GM18502 (cell line): ENCODE measurements at regions not wholly inside any gene's neighbourhood (a gene's known extent, or its start where the extent isn't known, plus 50 kb on each side); places are given as distances from the start of the nearest gene placed in this dataset.
"Not testable (repeated sequence)": the region's sequence is repeated elsewhere in the genome, so short reads cannot be mapped to it uniquely, and the experiment has no call there.

Experiments used
- ATAC-seq: cut with Tn5 transposase; IDR thresholded peaks from one replicate; pipeline ENCODE4 v1.9.1; 2021; ENCODE audit warnings: mild to moderate bottlenecking; ENCODE audit not compliant: unreplicated experiment, poor library complexity

DNA sequence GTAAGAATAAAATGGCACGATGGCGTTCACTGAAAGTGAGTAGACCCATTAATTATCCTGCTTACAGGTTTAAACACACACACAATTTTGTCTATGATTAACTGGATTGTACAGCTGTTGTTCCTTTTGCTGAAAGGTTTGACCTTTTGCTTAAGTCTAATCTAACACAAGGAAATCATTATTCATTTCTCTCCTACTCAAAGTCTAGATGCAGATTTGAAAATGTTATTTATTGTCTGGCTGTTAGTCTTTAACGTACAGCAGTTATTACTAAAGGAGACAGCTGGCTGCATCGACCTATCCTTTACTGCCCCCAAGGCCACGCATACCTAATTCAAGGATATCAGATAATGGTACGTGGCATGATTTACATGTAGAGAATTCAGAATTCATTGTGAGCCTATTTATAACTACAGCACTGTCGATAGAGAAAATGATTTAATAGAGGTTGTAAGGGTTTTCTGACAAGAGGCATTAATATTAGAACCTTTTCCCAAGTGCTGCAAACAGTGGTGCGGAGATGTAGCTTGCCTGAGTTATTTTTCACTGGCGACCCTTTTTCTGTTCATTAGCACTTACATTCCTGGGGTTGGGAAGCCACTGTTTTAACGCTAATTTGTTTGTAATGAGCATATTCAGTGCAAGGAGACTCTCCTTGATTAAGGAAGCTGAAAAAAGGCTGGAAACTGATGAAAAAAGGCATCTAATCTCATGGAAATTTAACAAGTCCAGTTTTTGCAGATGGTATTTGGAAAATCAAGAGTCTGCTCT, 368.4 kb upstream of the GRAMD2B start:
- no peak for ATAC-seq

- ATAC-seq, result no peak
These were observed 367.9 kb upstream of the GRAMD2B start for GRCh38 chr5:126055348-126055729.

GRCh38 chr5:126056352-126056751, 366.9 kb upstream of the GRAMD2B start:
- no peak for ATAC-seq

- no peak for ATAC-seq
These were observed 366.2 kb upstream of the GRAMD2B start for GRCh38 chr5:126056851-126057622.

DNA sequence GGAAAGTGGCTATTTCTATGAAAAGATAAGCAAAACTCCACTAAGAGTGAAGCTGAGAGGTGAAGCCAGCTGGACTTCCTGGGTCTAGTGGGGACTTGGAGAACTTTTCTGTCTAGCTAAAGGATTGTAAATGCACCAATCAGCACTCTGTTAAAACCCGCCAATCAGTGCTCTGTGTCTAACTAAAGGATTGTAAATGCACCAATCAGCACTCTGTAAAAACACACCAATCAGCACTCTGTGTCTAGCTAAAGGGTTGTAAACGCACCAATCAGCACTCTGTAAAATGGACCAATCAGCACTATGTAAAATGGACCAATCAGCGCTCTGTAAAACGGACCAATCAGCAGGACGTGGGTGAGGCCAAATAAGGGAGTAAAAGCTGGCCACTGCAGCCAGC, 364.8 kb upstream of the GRAMD2B start:
- not testable (repeated sequence) for ATAC-seq

- no peak for ATAC-seq
These were observed 360.6 kb upstream of the GRAMD2B start for GRCh38 chr5:126062398-126063221.

GRCh38 chr5:126065061-126065460, 358.1 kb upstream of the GRAMD2B start:
- no peak for ATAC-seq

DNA sequence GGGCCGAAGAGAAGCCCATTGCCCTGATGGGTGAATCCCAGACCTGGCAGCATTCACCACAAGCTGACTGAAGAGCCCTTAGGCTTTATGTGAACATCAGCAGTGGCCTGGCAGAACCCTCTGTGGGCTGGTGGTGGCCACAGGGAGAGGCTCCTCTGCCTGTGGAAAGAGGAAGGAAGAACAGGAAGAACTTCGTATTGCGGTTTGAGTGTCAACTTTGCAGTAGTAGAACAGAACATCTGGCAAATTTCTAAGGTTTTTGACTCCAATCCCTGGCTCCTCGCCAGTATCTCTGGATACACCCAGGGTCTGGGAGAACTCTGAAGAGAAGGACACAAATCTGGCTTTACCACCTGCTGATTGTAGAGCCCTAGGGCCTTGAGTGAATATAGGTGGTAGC, 356.4 kb upstream of the GRAMD2B start:
- ATAC-seq, result no peak

DNA sequence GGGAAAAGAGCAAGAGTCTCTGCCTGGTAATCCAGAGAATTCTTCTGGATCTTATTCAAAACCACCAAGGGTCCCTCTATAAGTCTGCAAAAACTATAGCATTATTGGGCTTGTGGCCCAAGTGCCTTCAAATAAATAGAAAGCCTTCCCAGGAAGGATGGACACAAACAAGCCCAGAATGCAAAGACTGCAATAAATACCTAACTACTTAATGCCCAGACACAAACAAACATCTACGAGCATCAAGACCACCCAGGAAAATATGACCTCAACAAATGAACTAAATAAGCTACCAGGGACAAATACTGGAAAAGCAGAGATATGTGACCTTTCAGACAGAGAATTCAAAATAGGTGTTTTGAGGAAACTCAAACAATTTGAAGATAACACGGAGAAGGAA, 355.8 kb upstream of the GRAMD2B start:
- ATAC-seq, result no peak

- ATAC-seq, result no peak
These were observed 353.9 kb upstream of the GRAMD2B start for GRCh38 chr5:126069329-126069728.

GRCh38 chr5:126070481-126070880, 352.7 kb upstream of the GRAMD2B start:
- ATAC-seq, result no peak

- ATAC-seq, result no peak
These were observed 348.7 kb upstream of the GRAMD2B start for GRCh38 chr5:126074538-126074937.

DNA sequence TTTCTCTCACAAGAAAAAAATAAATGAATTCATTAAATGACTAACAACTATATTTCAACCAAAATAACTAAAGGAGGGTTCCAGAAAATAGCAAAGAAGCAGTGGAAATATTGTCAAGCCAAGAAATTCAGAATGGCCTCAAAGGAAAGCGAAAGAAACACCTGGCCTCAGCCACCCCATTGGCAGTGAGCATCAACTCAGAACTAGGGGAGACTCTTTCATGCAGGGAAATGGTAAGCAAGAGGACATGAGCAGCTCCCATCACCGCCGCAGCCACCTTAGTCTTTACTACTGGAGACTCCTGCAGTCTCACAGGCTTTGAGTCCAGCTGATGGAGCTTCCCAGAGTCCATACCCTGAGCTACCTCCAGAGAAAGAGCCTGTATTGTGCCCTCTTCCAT, 343.9 kb upstream of the GRAMD2B start:
- ATAC-seq, result no peak

DNA sequence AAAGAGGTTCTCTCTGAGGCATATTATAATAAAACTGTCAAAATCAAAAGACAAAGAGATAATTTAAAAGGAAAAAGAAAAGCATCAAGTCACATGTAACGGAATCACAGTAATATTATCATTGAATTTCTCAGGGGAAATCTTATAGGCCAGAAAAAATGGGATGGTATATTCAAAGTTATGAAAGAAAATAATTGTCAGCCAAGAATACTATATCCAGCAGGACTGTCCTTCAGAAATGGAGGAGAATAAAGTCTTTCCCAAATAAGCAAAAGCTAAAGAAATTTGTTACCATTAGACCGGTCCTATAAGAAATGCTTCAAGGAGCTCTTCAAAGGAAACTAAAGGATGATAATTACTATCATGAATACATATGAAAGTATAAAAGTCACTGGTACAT, 342.0 kb upstream of the GRAMD2B start:
- no peak for ATAC-seq

DNA sequence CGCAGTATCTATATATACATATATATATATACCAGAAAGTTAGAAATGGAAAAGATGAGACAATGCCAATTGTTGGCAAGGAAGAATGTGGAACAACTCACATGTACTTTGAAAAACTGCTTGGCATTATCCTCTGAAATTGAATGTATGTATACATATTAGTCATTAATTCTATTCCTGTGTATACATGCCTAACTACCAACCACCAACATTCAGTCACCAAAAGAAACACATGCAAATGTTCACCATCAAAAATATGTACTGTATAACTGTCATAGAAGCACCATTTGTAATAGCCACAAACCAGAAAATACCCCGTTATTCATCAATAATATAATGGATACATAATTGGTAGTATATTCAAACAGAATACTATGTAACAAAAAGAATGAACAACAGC, 330.2 kb upstream of the GRAMD2B start:
- no peak for ATAC-seq

GRCh38 chr5:126093718-126094117, 329.5 kb upstream of the GRAMD2B start:
- ATAC-seq, result no peak

DNA sequence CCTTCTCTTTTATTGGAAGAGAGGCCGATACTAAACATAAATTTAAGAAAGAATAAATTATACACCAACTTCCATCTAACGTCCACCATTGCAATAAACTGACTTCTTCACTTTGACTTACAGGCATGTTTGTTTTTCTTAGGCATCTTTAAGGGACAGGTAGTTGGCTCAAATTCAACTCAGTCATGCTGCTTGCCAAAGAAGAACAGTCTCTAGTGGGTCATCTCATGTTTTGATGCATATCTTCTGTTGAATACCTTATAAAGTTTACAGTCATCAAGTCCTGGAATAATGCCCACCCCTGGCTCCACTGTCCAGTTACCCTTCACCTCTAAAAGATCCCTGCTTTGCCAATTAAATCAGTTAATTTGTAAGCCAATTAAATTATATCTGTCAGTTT, 328.2 kb upstream of the GRAMD2B start:
- ATAC-seq, result no peak

- no peak for ATAC-seq
These were observed 326.7 kb upstream of the GRAMD2B start for GRCh38 chr5:126096442-126097006.

DNA sequence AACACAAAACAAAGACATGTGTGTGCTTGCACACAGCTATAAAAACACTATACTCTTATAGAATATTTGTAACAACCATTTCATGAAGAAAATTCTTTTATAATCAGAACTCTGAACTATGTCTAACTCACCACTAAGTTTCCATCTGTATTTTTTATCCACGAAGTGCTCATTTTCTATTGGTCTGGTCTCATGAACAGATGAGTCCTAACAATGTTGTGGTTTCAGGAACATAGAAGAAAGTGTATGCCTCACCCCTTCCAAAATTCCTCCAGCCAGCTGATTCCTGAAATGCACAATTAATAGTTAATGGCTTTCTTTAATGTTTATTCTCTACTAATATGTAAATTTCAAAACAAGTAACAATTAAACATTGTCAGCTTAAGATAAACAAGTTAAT, 325.3 kb upstream of the GRAMD2B start:
- no peak for ATAC-seq

- no peak for ATAC-seq
These were observed 324.7 kb upstream of the GRAMD2B start for GRCh38 chr5:126098330-126099017.
